ENCODE measurements at regions not wholly inside any gene's neighbourhood (a gene's known extent, or its start where the extent isn't known, plus 50 kb on each side); places are given as distances from the start of the nearest gene placed in this dataset.

- Mint-ChIP-seq H3K36me3 (ENCODE audit: unreplicated experiment) (no peaks in the 10 kb centered on the region), H3K27ac (ENCODE audit: unreplicated experiment) (no peak overlapping the region), H3K9me3 (ENCODE audit: unreplicated experiment) (peaks cover 4% of the 10 kb centered on the region), H3K4me3 (ENCODE audit: unreplicated experiment) (no peak overlapping the region), H3K4me1 (ENCODE audit: low read depth, unreplicated experiment) (peaks cover 4% of the 10 kb centered on the region), H3K27me3 (ENCODE audit: unreplicated experiment) (peaks cover 7% of the 10 kb centered on the region)
- DNase-seq = no peak
- TF ChIP-seq CTCF (IDR thresholded peaks at IDR 0.05; ENCODE audit: partially characterized antibody, unreplicated experiment) = no peak
Observed at GRCh38 chr15:26048669-26049068, 185.5 kb upstream of the ATP10A start.

GRCh38 chr15:26045516-26045915, 182.4 kb upstream of the ATP10A start:
- no peak for TF ChIP-seq CTCF (IDR thresholded peaks at IDR 0.05; ENCODE audit: partially characterized antibody, unreplicated experiment)
- H3K27ac Mint-ChIP-seq (ENCODE audit: unreplicated experiment) = no peak overlapping the region

GRCh38 chr15:26043018-26043417, 179.9 kb upstream of the ATP10A start:
- peaks cover 2% of the 10 kb centered on the region for H3K27me3 Mint-ChIP-seq (ENCODE audit: unreplicated experiment)
- no peak for TF ChIP-seq CTCF (IDR thresholded peaks at IDR 0.05; ENCODE audit: partially characterized antibody, unreplicated experiment)
- peaks cover 6% of the 10 kb centered on the region for H3K4me1 Mint-ChIP-seq (ENCODE audit: low read depth, unreplicated experiment)
- H3K9me3 Mint-ChIP-seq (ENCODE audit: unreplicated experiment) = peaks cover 4% of the 10 kb centered on the region
- no peak for DNase-seq
- H3K27ac Mint-ChIP-seq (ENCODE audit: unreplicated experiment) = no peak overlapping the region
- no peaks in the 10 kb centered on the region for H3K36me3 Mint-ChIP-seq (ENCODE audit: unreplicated experiment)
- H3K4me3 Mint-ChIP-seq (ENCODE audit: unreplicated experiment) = no peak overlapping the region

More at GRCh38 chr15:26045516-26045915, 182.4 kb upstream of the ATP10A start:
- Mint-ChIP-seq H3K4me3 (ENCODE audit: unreplicated experiment) (no peak overlapping the region), H3K36me3 (ENCODE audit: unreplicated experiment) (no peaks in the 10 kb centered on the region), H3K4me1 (ENCODE audit: low read depth, unreplicated experiment) (peaks cover 2% of the 10 kb centered on the region), H3K9me3 (ENCODE audit: unreplicated experiment) (peaks cover 4% of the 10 kb centered on the region), H3K27me3 (ENCODE audit: unreplicated experiment) (peaks cover 7% of the 10 kb centered on the region)
- DNase-seq = no peak

DNA sequence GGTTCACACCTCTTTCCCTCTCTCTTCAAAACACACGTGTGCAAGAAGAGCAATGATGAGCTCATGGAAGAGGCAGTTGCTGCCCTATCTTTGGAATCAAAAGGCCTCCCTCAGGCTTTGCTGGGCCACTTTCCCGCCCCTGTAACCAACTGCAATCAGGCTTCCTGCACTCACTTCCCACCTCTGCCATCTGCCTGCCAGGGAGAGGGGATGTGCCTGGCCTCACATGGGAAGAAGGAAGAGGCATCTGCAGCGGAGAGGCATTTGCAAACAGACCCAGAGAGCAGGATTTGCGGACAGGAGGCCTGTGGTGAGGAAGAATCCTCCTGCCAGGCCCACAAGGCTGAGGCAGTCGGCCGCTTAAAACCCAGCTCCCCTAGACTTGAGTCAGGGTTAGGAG, 175.6 kb upstream of the ATP10A start:
- H3K9me3 Mint-ChIP-seq (ENCODE audit: unreplicated experiment) = peaks cover 2% of the 10 kb centered on the region
- H3K4me1 Mint-ChIP-seq (ENCODE audit: low read depth, unreplicated experiment) = peaks cover 10% of the 10 kb centered on the region
- peak overlapping the region; percentile 16 for H3K4me3 Mint-ChIP-seq (ENCODE audit: unreplicated experiment)
- H3K27ac Mint-ChIP-seq (ENCODE audit: unreplicated experiment) = peak overlapping the region; percentile 65
- no peaks in the 10 kb centered on the region for H3K36me3 Mint-ChIP-seq (ENCODE audit: unreplicated experiment)
- DNase-seq = peak; percentile 39
- no peaks in the 10 kb centered on the region for H3K27me3 Mint-ChIP-seq (ENCODE audit: unreplicated experiment)
- TF ChIP-seq CTCF (IDR thresholded peaks at IDR 0.05; ENCODE audit: partially characterized antibody, unreplicated experiment) = no peak

DNA sequence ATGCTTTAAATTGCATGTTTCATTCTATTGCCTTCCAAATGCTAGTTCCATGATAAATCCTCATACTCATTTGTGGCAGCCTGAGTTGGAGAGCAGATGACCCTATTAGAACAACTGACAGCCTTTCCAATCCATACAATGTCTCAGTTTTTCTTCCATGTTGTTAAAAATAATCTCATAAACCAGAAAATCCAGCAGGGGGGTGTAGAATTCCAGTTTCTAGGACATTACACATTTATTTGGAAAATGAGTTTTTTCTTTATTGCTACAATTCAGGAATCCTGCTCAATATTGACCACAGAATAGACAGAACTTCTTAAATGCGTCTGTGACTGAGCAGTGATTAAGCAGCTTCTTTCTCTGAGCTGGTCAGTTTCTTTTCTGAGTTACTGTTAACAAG, 174.2 kb upstream of the ATP10A start:
- H3K4me3 Mint-ChIP-seq (ENCODE audit: unreplicated experiment) = no peak overlapping the region
- no peak overlapping the region for H3K27ac Mint-ChIP-seq (ENCODE audit: unreplicated experiment)
- no peaks in the 10 kb centered on the region for H3K27me3 Mint-ChIP-seq (ENCODE audit: unreplicated experiment)
- H3K9me3 Mint-ChIP-seq (ENCODE audit: unreplicated experiment) = peaks cover 2% of the 10 kb centered on the region
- H3K4me1 Mint-ChIP-seq (ENCODE audit: low read depth, unreplicated experiment) = peaks cover 12% of the 10 kb centered on the region
- no peaks in the 10 kb centered on the region for H3K36me3 Mint-ChIP-seq (ENCODE audit: unreplicated experiment)
- TF ChIP-seq CTCF (IDR thresholded peaks at IDR 0.05; ENCODE audit: partially characterized antibody, unreplicated experiment) = no peak
- no peak for DNase-seq
